Epithelial cell of esophagus (primary cell): ENCODE measurements at regions not wholly inside any gene's neighbourhood (a gene's known extent, or its start where the extent isn't known, plus 50 kb on each side); places are given as distances from the start of the nearest gene placed in this dataset.
"Not testable (repeated sequence)": the region's sequence is repeated elsewhere in the genome, so short reads cannot be mapped to it uniquely, and the experiment has no call there.

Experiments
- DNase-seq: peaks from one replicate; pipeline ENCODE4 v3.0.0; 2010; ENCODE audit warnings: low read depth
- H3K4me3 ChIP-seq: 2 replicates; pipeline ENCODE4 v1.5.1; 2011; ENCODE audit warnings: mild to moderate bottlenecking, low read length, control low read depth
- CTCF ChIP-seq: IDR thresholded peaks from 2 replicates; pipeline ENCODE4 v1.5.1; 2011; ENCODE audit warnings: low read depth, mild to moderate bottlenecking, low read length, control low read depth, inconsistent platforms; ENCODE audit not compliant: insufficient read depth; ENCODE audit errors: missing control alignments

- H3K4me3 ChIP-seq = no peak overlapping the region
- no peak for DNase-seq
- TF ChIP-seq CTCF = no peak
These were observed 72.1 kb upstream of the NANOS1 start for GRCh38 chr10:118957443-118957825.

GRCh38 chr10:118957966-118958365 is 71.5 kb upstream of the NANOS1 start:
- DNase-seq = no peak
- TF ChIP-seq CTCF = no peak
- H3K4me3 ChIP-seq = no peak overlapping the region

- no peak for DNase-seq
- no peak overlapping the region for H3K4me3 ChIP-seq
- no peak for TF ChIP-seq CTCF
These were observed 71.0 kb upstream of the NANOS1 start for GRCh38 chr10:118958559-118958958.

GRCh38 chr10:118958984-118959925 is 70.3 kb upstream of the NANOS1 start:
- no peak for TF ChIP-seq CTCF
- peak; percentile 84 for DNase-seq
- no peak overlapping the region for H3K4me3 ChIP-seq

- DNase-seq = peak; percentile 80
- no peak for TF ChIP-seq CTCF
- H3K4me3 ChIP-seq = no peak overlapping the region
These were observed 69.1 kb upstream of the NANOS1 start for GRCh38 chr10:118960157-118961090.

- no peak for TF ChIP-seq CTCF
- no peak for DNase-seq
- no peak overlapping the region for H3K4me3 ChIP-seq
These were observed 68.1 kb upstream of the NANOS1 start for GRCh38 chr10:118961436-118961835.

GRCh38 chr10:118962331-118962868 is 67.1 kb upstream of the NANOS1 start:
- H3K4me3 ChIP-seq = not testable (repeated sequence)
- peak; percentile 27 for DNase-seq
